Endothelial cell of umbilical vein (primary cell): ENCODE measurements at regions not wholly inside any gene's neighbourhood (a gene's known extent, or its start where the extent isn't known, plus 50 kb on each side); places are given as distances from the start of the nearest gene placed in this dataset.

Experiments
- BruUV-seq: library from RNA; stranded (reverse); fragments of 400-500 nt; replicated peaks from 2 replicates; lab custom pipeline; 2021; lab: Mats Ljungman, UMichigan
- CTCF ChIA-PET: fragments of 300-600, 350-600 bp; sonication (Branson Sonifier 250); formaldehyde crosslinking; loops from one replicate; lab custom pipeline; 2021; ENCODE audit warnings: antibody characterized with exemption, inconsistent platforms; lab: Charles Lee
- POLR2A ChIA-PET: fragments of 300-600, 350-600 bp; sonication (Branson Sonifier 250); formaldehyde crosslinking; loops from one replicate; lab custom pipeline; 2021; ENCODE audit warnings: antibody characterized with exemption, inconsistent platforms; lab: Charles Lee
- DNase-seq: peaks from one replicate; pipeline ENCODE4 v3.0.0-alpha.2; 2011; ENCODE audit warnings: low read depth, low spot score
- FAIRE-seq: peaks from 2 replicates; lab custom pipeline; 2011; peaks lifted over from hg19 to GRCh38; lab: Jason Lieb, UNC
- H2AFZ ChIP-seq: 2 replicates; pipeline ENCODE4 v1.6.0; 2012; ENCODE audit warnings: low read depth, low read length, control low read depth, inconsistent platforms
- H3K27ac ChIP-seq: 2 replicates; pipeline ENCODE4 v1.5.1; 2011; ENCODE audit warnings: low read depth, mild to moderate bottlenecking, control low read depth, low read length, moderate library complexity; ENCODE audit not compliant: insufficient read depth
- H3K27me3 ChIP-seq, 2 experiments: 2 replicates each; pipeline versions ENCODE4 v1.6.0 to v1.6.1; 2011; ENCODE audit warnings: low read length in 2 of 2, mixed read lengths in 1 of 2; ENCODE audit not compliant: control insufficient read depth in 2 of 2, insufficient read depth in 2 of 2
- H3K36me3 ChIP-seq, 2 experiments: 2 replicates in 1 of 2; 3 replicates in 1 of 2; pipeline ENCODE4 v1.5.1; 2011; ENCODE audit warnings: low read length in 2 of 2, mild to moderate bottlenecking in 1 of 2, moderate library complexity in 1 of 2; ENCODE audit not compliant: control insufficient read depth in 2 of 2, insufficient read depth in 2 of 2; ENCODE audit errors: extremely low read depth in 1 of 2
- H3K4me1 ChIP-seq: 3 replicates; pipeline ENCODE4 v1.5.1; 2011; ENCODE audit warnings: mild to moderate bottlenecking, low read length; ENCODE audit not compliant: control insufficient read depth, insufficient read depth; ENCODE audit errors: extremely low read depth
- H3K4me2 ChIP-seq: 2 replicates; pipeline ENCODE4 v1.6.1; 2011; ENCODE audit warnings: low read length, control low read depth, mixed read lengths; ENCODE audit not compliant: insufficient read depth
- H3K4me3 ChIP-seq, 3 experiments: fragments of 200-600 bp in 1 of 3; sonication (generic), shearing (Covaris generic) in 1 of 3; replicated peaks in 1 of 3; 2 replicates each; pipeline ENCODE4 v1.5.1; 2011 to 2016; ENCODE audit warnings: control low read depth in 3 of 3, low read length in 3 of 3, mild to moderate bottlenecking in 2 of 3, inconsistent platforms in 1 of 3, low read depth in 1 of 3, moderate library complexity in 1 of 3; ENCODE audit not compliant: insufficient read depth in 1 of 3
- H3K79me2 ChIP-seq: 2 replicates; pipeline ENCODE4 v1.6.0; 2012; ENCODE audit warnings: low read length, inconsistent platforms; ENCODE audit not compliant: control insufficient read depth, insufficient read depth
- H3K9ac ChIP-seq: replicated peaks from 2 replicates; pipeline ENCODE3; 2011; ENCODE audit warnings: low read length, control low read depth; ENCODE audit not compliant: insufficient read depth; ENCODE audit errors: extremely low read depth
- H3K9me1 ChIP-seq: replicated peaks from 3 replicates; pipeline ENCODE4 v1.6.0; 2011; ENCODE audit warnings: mild to moderate bottlenecking, low read length; ENCODE audit not compliant: control insufficient read depth, insufficient read depth; ENCODE audit errors: extremely low read depth
- H3K9me3 ChIP-seq: replicated peaks from 2 replicates; pipeline ENCODE4 v1.5.1; 2012; ENCODE audit warnings: low read length, inconsistent platforms; ENCODE audit not compliant: control insufficient read depth, insufficient read depth
- H4K20me1 ChIP-seq: replicated peaks from 2 replicates; pipeline ENCODE3; 2011; ENCODE audit warnings: mild to moderate bottlenecking, low read length; ENCODE audit not compliant: control insufficient read depth, insufficient read depth; ENCODE audit errors: extremely low read depth
- EZH2 ChIP-seq: IDR thresholded peaks from 2 replicates; pipeline ENCODE4 v1.6.1; 2012; ENCODE audit warnings: borderline replicate concordance, low read depth, mild to moderate bottlenecking, moderate library complexity, low read length, inconsistent platforms; ENCODE audit not compliant: severe bottlenecking
- FOS ChIP-seq: IDR thresholded peaks from 2 replicates; pipeline ENCODE4 v1.6.1; 2011; ENCODE audit warnings: mild to moderate bottlenecking, low read length, moderate library complexity, borderline replicate concordance; ENCODE audit not compliant: insufficient read depth
- GATA2 ChIP-seq: IDR thresholded peaks from 2 replicates; pipeline ENCODE4 v1.7.0; 2011; ENCODE audit warnings: low read depth, mild to moderate bottlenecking, moderate library complexity, mixed read lengths, low read length; ENCODE audit not compliant: insufficient read length, insufficient read depth
- JUN ChIP-seq: IDR thresholded peaks from 2 replicates; pipeline ENCODE4 v1.6.1; 2011; ENCODE audit warnings: borderline replicate concordance, low read depth; ENCODE audit not compliant: insufficient read length, insufficient read depth
- MYC ChIP-seq: IDR thresholded peaks from one replicate; pipeline ENCODE4 v1.6.1; 2011; ENCODE audit warnings: mild to moderate bottlenecking, low read depth, low read length
- POLR2A ChIP-seq: IDR thresholded peaks from 2 replicates; pipeline ENCODE4 v1.6.1; 2012; ENCODE audit warnings: low read depth, mild to moderate bottlenecking, control low read depth, low read length
- POLR2AphosphoS5 ChIP-seq: IDR thresholded peaks from 2 replicates; pipeline ENCODE4 v1.6.1; 2012; ENCODE audit warnings: low read depth, mild to moderate bottlenecking, control low read depth, low read length, moderate library complexity; ENCODE audit not compliant: insufficient read depth
- dilution Hi-C: fragments of 300-500 bp; cut with MboI; formaldehyde crosslinking; loops from one replicate; pipeline ENCODE4 v1.15.0; 2019; ENCODE audit warnings: low sequenced_read_pairs; ENCODE audit not compliant: extremely low pct_ligation_motif_present
- intact Hi-C: fragments of 100-400 bp; cut with micrococcal nuclease; formaldehyde crosslinking; loops from one replicate; pipeline ENCODE4 v1.10.0; 2022
- TF ChIP-seq, protein P1 (sequence below): IDR thresholded peaks from 2 replicates; pipeline ENCODE4 v1.6.1; 2011; ENCODE audit not compliant: insufficient read depth, insufficient read length
- TF ChIP-seq, protein P2 (sequence below), 2 donors: IDR thresholded peaks; 1 replicate in 1 of 2; 2 replicates in 1 of 2; pipeline ENCODE4 v1.5.1; 2011; ENCODE audit warnings: low read length in 2 of 2, mild to moderate bottlenecking in 2 of 2, moderate library complexity in 2 of 2, control low read depth in 1 of 2, inconsistent platforms in 1 of 2, low read depth in 1 of 2; ENCODE audit not compliant: insufficient read depth in 1 of 2; ENCODE audit errors: extremely low read depth in 1 of 2

DNA sequence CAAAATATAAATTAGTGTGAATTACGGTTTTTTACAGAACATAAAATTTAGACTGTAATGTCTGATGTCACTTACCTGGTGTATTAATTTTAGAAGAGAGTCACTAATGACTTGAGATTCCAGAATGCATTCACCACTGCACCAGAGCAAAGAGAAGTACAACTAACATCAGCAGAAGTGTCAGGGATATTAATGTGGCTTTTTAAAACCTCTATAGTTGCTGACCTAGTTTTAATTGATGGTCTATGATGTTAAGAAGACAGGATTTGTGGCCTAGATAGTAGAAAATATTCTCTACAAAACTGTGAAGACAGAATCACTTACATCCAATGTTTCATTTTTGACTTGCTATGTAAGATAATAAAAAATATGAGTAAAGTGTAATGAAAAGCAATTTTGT, 1181.6 kb downstream of the RAPGEF2 start:
- Histone ChIP-seq H3K79me2 (no peaks in the 10 kb centered on the region), H2AFZ (no peak overlapping the region), H3K27ac (no peak overlapping the region), H3K4me1 (no peaks in the 10 kb centered on the region), H3K9me1 (no peaks in the 10 kb centered on the region), H3K4me3 (no peak overlapping the region), H3K36me3 (no peaks in the 10 kb centered on the region), H3K9me3 (peaks cover 2% of the 10 kb centered on the region), H3K4me2 (no peak overlapping the region), H4K20me1 (no peaks in the 10 kb centered on the region), H3K9ac (no peak overlapping the region), H3K27me3 (no peaks in the 10 kb centered on the region)
- DNase-seq (no peak), FAIRE-seq (no peak)
- ChIA-PET CTCF (no interaction called here), POLR2A (no interaction called here)
- intact Hi-C loops, result no loop called here
- no TSS peak for BruUV-seq
- TF ChIP-seq, protein P1, sequence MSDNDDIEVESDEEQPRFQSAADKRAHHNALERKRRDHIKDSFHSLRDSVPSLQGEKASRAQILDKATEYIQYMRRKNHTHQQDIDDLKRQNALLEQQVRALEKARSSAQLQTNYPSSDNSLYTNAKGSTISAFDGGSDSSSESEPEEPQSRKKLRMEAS, result no peak
- TF ChIP-seq JUN (no peak), POLR2AphosphoS5 (no peak), EZH2 (no peak), POLR2A (no peak), MYC (no peak), FOS (no peak), GATA2 (no peak)
- TF ChIP-seq, protein P2, sequence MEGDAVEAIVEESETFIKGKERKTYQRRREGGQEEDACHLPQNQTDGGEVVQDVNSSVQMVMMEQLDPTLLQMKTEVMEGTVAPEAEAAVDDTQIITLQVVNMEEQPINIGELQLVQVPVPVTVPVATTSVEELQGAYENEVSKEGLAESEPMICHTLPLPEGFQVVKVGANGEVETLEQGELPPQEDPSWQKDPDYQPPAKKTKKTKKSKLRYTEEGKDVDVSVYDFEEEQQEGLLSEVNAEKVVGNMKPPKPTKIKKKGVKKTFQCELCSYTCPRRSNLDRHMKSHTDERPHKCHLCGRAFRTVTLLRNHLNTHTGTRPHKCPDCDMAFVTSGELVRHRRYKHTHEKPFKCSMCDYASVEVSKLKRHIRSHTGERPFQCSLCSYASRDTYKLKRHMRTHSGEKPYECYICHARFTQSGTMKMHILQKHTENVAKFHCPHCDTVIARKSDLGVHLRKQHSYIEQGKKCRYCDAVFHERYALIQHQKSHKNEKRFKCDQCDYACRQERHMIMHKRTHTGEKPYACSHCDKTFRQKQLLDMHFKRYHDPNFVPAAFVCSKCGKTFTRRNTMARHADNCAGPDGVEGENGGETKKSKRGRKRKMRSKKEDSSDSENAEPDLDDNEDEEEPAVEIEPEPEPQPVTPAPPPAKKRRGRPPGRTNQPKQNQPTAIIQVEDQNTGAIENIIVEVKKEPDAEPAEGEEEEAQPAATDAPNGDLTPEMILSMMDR (IDR thresholded peaks at IDR 0.05; ENCODE audit: extremely low read depth in 1 of 2, insufficient read depth in 1 of 2, low read depth in 1 of 2, low read length in 2 of 2), result no peak
- dilution Hi-C loops, result no loop called here
